ENCODE measurements at regions not wholly inside any gene's neighbourhood (a gene's known extent, or its start where the extent isn't known, plus 50 kb on each side); places are given as distances from the start of the nearest gene placed in this dataset.

- TF ChIP-seq PATZ1 (CRISPR knock-in tag; IDR thresholded peaks at IDR 0.05; ENCODE audit: borderline replicate concordance) (no peak), ARNTL (CRISPR knock-in tag; IDR thresholded peaks at IDR 0.05; ENCODE audit: borderline replicate concordance, low read depth) (no peak), TCF4 (CRISPR knock-in tag; IDR thresholded peaks at IDR 0.05; ENCODE audit: borderline replicate concordance) (no peak), TSHZ2 (CRISPR knock-in tag; IDR thresholded peaks at IDR 0.05) (no peak), SNAI2 (CRISPR knock-in tag; IDR thresholded peaks at IDR 0.05) (no peak), ZNF70 (CRISPR knock-in tag; IDR thresholded peaks at IDR 0.05) (no peak), ZNF8 (CRISPR knock-in tag; IDR thresholded peaks at IDR 0.05) (no peak), POU6F1 (CRISPR knock-in tag; IDR thresholded peaks at IDR 0.05; ENCODE audit: borderline replicate concordance, low read depth) (no peak), ZFP3 (CRISPR knock-in tag; IDR thresholded peaks at IDR 0.05) (no peak), ZNF565 (CRISPR knock-in tag; conservative IDR thresholded peaks at IDR 0.05; ENCODE audit: low read depth) (no peak)
Observed at GRCh38 chr3:152760591-152760990, 74.3 kb upstream of the P2RY1 start.

Data from SK-N-SH treated with all-trans-retinoic acid at 6 μM for 48 hours (cell line).